Gastroesophageal sphincter (tissue), 4 donors: ENCODE measurements at regions not wholly inside any gene's neighbourhood (a gene's known extent, or its start where the extent isn't known, plus 50 kb on each side); places are given as distances from the start of the nearest gene placed in this dataset.

Experiments used
- ATAC-seq: fragments of 150-250 bp; one replicate; pipeline ENCODE4 v1.9.1; 2016; ENCODE audit warnings: mild to moderate bottlenecking, moderate library complexity
- H3K27ac ChIP-seq, 4 donors: fragments of 200-600 bp; sonication (generic) in 3 of 4; 1 replicate in 3 of 4; 2 replicates in 1 of 4; pipeline ENCODE4 v1.5.1; 2016 to 2019
- H3K27me3 ChIP-seq: fragments of 200-600 bp; sonication (generic); one replicate; pipeline ENCODE4 v1.5.1; 2019
- H3K36me3 ChIP-seq, 2 donors: fragments of 200-600 bp; sonication (generic); one replicate each; pipeline ENCODE4 v1.5.1; 2019; ENCODE audit warnings: control low read depth in 1 of 2
- H3K4me1 ChIP-seq, 3 donors: fragments of 200-600 bp; sonication (generic); 1 replicate in 2 of 3; 2 replicates in 1 of 3; pipeline ENCODE4 v1.5.1; 2016 to 2019; ENCODE audit warnings: control low read depth in 2 of 3
- H3K4me3 ChIP-seq, 2 donors: fragments of 200-600 bp; sonication (generic); one replicate each; pipeline ENCODE4 v1.5.1; 2019; ENCODE audit warnings: mild to moderate bottlenecking in 1 of 2, moderate library complexity in 1 of 2
- H3K9me3 ChIP-seq, 3 donors: fragments of 200-600 bp; sonication (generic); one replicate each; pipeline ENCODE4 v1.5.1; 2017 to 2019; ENCODE audit warnings: control low read depth in 2 of 3
- CTCF ChIP-seq, 4 experiments: fragments of 200-600 bp in 2 of 4; fragments of 450-650 bp in 2 of 4; sonication (generic) in 1 of 4; IDR thresholded peaks; one replicate each; pipeline ENCODE4 v1.5.1; 2017 to 2019; ENCODE audit warnings: antibody characterized with exemption in 4 of 4, mild to moderate bottlenecking in 2 of 4, moderate library complexity in 2 of 4
- EP300 ChIP-seq: sonication (generic); formaldehyde crosslinking; IDR thresholded peaks from one replicate; pipeline ENCODE4 v1.6.1; 2017; ENCODE audit warnings: antibody characterized with exemption, mild to moderate bottlenecking
- POLR2A ChIP-seq, 2 donors: fragments of 450-650 bp; IDR thresholded peaks; one replicate each; pipeline ENCODE4 v1.6.1; 2017; ENCODE audit warnings: antibody characterized with exemption in 2 of 2, mild to moderate bottlenecking in 2 of 2, moderate library complexity in 1 of 2
- POLR2AphosphoS5 ChIP-seq: sonication (generic); formaldehyde crosslinking; IDR thresholded peaks from one replicate; pipeline ENCODE4 v1.6.1; 2017; ENCODE audit warnings: antibody characterized with exemption
- WGBS, 2 donors: methylation state at CpG; one replicate each; pipeline ENCODE4 v1.1.5; 2018; ENCODE audit warnings: low coverage in 1 of 2; 5-methylcytosine and 5-hydroxymethylcytosine counted together

GRCh38 chr14:101705733-101706508 is 55.6 kb upstream of the PPP2R5C start:
- H3K4me1 ChIP-seq, result peaks cover 0 to 28% (median 5%) of the 10 kb centered on the region in 3 donors
- H3K36me3 ChIP-seq, result no peaks in the 10 kb centered on the region
- peak; percentile 79 for ATAC-seq
- peaks cover 37% of the 10 kb centered on the region for H3K27me3 ChIP-seq
- H3K9me3 ChIP-seq, result no peaks in the 10 kb centered on the region
- H3K4me3 ChIP-seq, result peak overlapping the region; percentile 22 to 46
- TF ChIP-seq EP300 (no peak), CTCF (IDR thresholded peaks at IDR 0.05) (no peak), POLR2A (IDR thresholded peaks at IDR 0.05) (peak; percentile 8 to 27), POLR2AphosphoS5 (no peak)
- peak overlapping the region; percentile 16 to 82 (median 68) for H3K27ac ChIP-seq
- WGBS, 2 donors, result 24% methylated on average over 5 of the region's 73 CpGs; no CpG with 5 or more reads in 1 of the 2 donors

GRCh38 chr14:101706509-101707067 is 54.9 kb upstream of the PPP2R5C start:
- H3K4me3 ChIP-seq, result peak overlapping the region in 1 of 2 donors; percentile 46
- no peak for TF ChIP-seq POLR2AphosphoS5
- TF ChIP-seq CTCF (IDR thresholded peaks at IDR 0.05), result no peak
- no peak for TF ChIP-seq EP300
- TF ChIP-seq POLR2A (IDR thresholded peaks at IDR 0.05), result no peak
- H3K27me3 ChIP-seq, result peaks cover 37% of the 10 kb centered on the region
- no peaks in the 10 kb centered on the region for H3K9me3 ChIP-seq
- H3K4me1 ChIP-seq, result peaks cover 0 to 28% (median 5%) of the 10 kb centered on the region in 3 donors
- H3K27ac ChIP-seq, result peak overlapping the region in 3 of 4 donors; percentile 59 to 82 (median 77)
- ATAC-seq, result no peak
- H3K36me3 ChIP-seq, result no peaks in the 10 kb centered on the region
- WGBS, 2 donors, result 68 to 83% methylated on average over 1 to 8 of the region's 16 CpGs

- 0 to 9% methylated on average over 6 to 9 of the region's 18 CpGs for WGBS, 2 donors
- Histone ChIP-seq H3K36me3 (no peaks in the 10 kb centered on the region), H3K9me3 (no peaks in the 10 kb centered on the region), H3K4me1 (peaks cover 0 to 28% (median 5%) of the 10 kb centered on the region in 3 donors), H3K4me3 (no peak overlapping the region), H3K27me3 (peaks cover 32% of the 10 kb centered on the region), H3K27ac (peak overlapping the region in 2 of 4 donors; percentile 77 to 82)
- no peak for TF ChIP-seq POLR2A (IDR thresholded peaks at IDR 0.05)
- peak; percentile 52 for TF ChIP-seq POLR2AphosphoS5
- peak in 3 of 4 experiments; percentile 84 to 94 (median 91) for TF ChIP-seq CTCF (IDR thresholded peaks at IDR 0.05)
- peak; percentile 67 for ATAC-seq
Observed at GRCh38 chr14:101707068-101707842, 54.3 kb upstream of the PPP2R5C start.

GRCh38 chr14:101707863-101708620 is 53.5 kb upstream of the PPP2R5C start:
- Histone ChIP-seq H3K36me3 (no peaks in the 10 kb centered on the region), H3K27me3 (peaks cover 28% of the 10 kb centered on the region), H3K9me3 (no peaks in the 10 kb centered on the region), H3K4me1 (peaks cover 0 to 28% (median 5%) of the 10 kb centered on the region in 3 donors), H3K4me3 (no peak overlapping the region), H3K27ac (no peak overlapping the region)
- no peak for ATAC-seq
- TF ChIP-seq POLR2A (IDR thresholded peaks at IDR 0.05) (no peak), EP300 (no peak), POLR2AphosphoS5 (no peak), CTCF (IDR thresholded peaks at IDR 0.05) (no peak)
- 81 to 100% methylated on average over 1 to 6 of the region's 12 CpGs for WGBS, 2 donors
